Hepatic stellate cell (primary cell): ENCODE measurements at regions not wholly inside any gene's neighbourhood (a gene's known extent, or its start where the extent isn't known, plus 50 kb on each side); places are given as distances from the start of the nearest gene placed in this dataset.

Experiments used
- DNase-seq: peaks from one replicate; pipeline ENCODE4 v3.0.0; 2011; ENCODE audit warnings: low spot score

DNA sequence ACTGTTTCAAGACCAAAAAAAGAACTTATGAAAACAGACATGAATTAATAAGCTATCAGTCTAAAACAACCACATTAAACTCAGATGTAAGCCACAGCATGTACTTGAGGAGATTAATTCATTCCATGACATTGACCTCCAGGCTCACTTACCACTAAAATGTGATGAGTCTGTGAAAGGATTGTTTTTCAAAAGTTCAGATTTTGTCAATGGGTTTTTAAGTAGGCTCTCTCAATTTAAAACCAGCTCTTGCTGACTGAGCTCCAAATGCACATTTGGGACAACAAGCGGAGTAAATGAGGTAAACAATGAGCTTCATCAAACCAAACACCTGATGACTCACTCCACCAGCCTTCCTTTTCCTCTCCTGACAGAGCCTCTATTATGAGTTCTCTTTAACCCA lies 197.0 kb downstream of the SIM1 start:
- DNase-seq, result peak; percentile 4

DNA sequence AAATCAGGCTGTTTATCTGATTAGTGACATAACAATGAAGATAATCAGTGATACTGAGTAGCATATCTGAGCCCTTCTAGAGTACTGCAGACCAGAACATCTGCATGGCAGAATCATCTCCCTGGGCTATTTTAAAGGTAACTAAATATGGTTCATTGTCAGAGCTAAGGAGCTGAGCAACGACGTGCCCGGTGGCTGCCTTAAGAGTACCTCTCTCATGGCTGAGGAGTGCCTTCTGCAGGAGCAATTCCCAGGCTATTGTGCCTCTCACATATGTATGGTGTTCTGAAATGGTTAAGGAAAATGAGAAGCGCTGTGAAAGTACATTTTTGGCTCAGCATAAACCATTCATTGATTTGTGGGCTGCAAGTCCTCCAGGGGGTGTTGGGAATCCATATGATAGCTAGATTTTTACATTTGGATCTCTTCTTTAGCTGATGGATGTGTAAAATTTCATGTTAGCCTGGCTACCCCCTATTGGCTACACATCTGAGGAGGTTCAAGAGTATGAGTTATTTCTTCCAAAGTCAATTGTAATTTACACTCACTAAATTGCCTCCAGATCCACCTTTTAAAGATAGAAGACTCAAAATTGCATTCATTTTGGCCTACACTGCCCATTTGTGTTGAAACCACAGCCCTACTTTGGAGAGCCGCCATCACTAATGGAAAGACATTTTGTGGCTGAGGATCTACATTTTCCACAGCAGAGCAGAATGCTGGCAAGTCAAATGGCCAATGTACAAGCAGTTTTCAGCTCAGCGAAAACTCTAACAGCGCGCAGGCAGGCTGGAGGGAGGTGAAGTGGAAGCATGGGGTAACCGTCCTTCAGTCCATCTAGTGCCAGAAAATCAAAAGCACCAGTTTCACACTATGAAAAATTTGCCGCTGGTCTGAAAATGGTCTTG lies 198.0 kb downstream of the SIM1 start:
- no peak for DNase-seq

DNA sequence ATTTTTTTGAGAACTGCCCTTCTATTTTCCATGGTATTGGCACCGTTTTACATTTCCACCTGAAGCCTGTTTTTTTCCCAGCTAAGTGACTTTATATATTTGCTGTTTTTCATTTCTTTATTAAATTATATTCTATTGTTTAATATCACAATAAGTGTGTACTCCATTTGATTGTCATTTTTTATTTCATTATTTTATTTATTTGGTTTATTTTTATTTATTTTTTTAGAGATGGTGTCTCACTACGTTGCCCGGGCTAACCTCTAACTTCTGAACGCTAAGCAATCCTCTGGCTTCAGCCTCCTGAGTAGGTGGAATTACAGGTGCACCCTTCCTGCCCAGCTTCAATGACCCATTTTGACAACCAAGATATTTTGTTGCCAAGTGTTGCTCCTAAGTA lies 202.6 kb downstream of the SIM1 start:
- DNase-seq, result no peak

DNA sequence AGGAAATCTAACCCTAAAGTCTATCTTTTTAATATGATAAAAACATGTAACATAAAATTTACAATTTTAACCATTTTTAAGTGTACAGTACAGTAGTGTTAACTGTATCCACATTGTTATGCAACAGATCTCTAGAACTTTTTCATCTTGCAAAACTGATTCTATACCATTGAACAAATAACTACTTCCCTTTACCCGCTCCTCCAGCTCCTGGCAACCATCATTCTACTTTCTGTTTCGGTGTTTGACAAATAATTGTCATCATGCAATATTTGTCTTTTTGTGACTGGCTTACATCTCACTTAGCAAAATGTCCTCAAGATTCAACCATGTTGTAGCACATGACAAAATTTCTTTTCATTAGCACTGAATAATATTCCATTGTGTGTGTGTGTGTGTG lies 203.2 kb downstream of the SIM1 start:
- no peak for DNase-seq

DNA sequence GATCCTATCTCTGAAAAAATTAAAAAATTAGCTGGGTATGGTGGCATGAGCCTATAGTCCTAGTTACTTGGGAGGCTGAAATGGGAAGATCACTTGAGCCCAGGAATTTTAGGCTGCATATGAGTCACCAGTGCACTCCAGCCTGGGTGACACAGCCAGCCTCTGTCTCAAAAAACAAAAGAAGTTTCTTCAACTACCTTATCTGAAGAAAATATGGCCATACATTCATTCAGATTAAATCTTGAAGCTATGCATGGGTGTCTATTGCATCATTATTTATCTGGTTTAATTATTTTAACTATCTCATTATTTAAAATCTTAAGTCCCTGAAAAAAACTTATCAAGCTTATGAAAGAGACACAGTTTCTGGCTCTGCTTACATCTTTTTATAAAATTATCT lies 204.1 kb downstream of the SIM1 start:
- no peak for DNase-seq

DNA sequence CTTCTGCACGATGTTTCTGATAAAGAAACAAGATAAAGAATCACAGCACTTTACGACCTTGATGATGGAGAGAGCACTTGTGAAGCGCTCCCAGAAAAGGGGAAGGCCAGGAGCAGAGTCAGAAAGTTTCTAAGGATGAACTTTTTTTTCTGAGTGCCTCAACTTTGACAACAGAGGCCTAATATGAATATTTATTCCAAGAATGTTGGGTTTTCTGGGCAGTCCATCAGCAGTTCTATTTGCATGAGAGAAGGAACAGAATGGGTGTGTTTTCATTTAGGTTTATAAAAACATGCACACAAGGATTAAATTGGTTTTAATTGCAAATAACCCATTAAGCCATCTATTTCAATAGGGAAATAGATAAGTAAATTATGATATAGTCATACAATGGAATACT lies 204.9 kb downstream of the SIM1 start:
- no peak for DNase-seq

DNA sequence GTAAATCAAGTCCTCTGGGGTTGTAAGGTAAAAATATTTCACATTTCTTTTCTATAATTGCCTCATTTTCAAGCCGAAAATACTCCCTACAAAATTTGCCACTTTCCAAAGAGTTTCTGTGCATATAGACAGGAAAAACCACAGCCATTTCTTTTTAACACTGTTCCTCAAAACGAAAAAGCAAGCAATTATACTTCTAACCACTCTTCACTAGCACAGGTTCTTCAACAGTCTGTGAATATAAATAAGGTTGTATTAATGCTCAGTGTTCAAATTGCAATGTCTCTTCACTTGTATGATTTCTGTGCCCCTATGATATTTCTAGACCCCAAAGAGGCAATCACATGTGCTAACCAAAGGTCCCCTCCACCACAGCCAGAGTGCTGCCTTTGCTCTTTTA lies 206.0 kb downstream of the SIM1 start:
- no peak for DNase-seq

DNA sequence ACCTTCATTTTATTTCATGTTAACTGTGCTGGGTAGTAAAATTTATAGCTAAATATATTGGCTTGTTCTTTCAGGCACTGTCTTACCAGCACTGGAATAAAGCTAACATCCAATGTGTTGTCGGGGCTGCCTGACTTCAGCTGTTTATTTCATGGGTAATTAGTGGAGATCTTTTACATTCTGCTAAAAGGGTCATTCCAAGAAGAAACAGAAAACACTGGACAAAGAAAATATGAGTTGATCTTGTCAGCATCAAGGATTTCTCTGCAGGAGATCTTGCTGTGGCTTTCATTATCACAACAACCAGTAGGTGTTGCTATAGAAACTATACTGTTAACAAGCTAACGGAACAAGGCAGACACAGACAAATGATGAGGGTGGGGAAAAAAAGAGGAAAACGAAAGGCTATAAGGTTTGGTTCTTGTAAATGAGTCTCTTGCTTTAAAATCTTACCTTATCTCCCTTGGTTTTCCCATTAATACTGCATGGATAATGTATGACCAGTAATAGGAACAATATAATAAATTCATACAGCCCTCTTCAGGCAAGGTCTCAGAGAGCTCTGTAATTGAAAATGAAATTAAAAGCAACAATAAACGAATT lies 206.8 kb downstream of the SIM1 start:
- peak; percentile 7 for DNase-seq

DNA sequence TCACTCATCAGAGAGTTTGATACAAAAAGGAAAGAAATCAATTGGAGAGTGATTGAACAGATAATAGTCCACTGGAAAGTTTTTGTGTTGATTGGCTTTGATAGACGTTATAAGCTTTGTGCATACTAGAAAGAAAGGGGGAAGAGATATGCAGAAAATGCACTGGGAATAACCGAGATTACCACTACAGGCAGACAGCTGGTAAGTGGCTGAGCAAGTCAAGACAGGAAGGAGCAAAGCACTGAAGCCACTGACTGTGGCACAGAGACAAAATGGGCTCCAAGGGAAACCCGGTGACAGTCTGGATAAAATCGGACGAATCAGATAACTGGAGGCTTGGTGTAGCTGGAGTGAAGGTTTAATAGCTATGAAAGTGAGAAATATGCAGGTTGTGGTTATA lies 209.0 kb downstream of the SIM1 start:
- no peak for DNase-seq

DNA sequence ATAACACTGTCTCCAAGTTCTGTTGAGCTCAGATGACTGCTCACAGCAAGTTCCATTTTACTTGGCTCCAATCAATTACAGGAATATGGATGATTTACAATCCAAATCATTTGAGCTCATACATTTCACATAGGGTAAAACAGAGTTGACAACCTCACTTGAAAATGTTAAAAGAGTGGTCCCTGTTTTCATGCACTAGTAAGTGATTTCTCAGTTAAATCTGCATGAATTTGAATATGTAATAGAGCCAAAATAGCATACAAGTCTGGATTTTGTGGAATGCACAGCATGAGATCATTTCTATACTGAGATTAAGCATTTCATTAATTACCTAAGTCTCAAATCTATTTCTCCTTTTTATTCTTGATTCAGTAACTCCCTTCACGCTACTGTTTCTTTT lies 217.6 kb downstream of the SIM1 start:
- no peak for DNase-seq

DNA sequence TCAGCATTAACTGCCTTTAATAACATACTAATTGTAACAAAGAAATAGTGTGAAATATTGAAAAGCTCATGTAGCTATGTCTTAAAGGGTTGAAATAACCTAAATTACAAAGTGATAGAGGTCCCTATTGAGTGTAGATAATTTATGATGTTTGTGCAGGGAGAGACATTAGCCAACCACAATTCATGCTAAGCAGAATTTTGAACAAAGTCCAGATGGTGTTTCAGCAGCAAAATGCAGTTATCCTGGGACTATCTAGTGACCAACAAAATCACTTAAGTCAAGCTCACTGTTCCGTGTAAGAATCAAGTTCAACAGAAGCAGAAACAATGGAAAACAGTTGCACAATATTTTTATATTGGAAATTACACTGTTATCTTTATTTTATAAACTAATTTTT lies 218.5 kb downstream of the SIM1 start:
- DNase-seq, result no peak

DNA sequence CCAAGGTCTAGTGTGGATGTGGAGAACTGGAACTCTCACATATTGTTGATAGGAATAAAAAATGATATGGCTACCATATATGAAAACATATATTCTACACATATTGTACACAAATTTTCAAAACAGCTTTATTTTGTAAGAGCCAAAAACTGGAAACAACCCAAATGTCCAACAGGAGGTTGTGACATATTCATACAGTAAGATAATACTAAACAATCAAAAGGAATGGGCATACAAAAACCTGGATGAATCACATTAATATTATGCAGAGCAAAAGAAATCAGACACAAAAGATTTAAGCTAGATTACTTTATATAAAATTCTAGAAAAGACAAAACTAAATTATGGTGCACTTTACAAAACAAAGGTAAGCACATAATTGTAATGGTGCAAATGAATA lies 223.9 kb downstream of the SIM1 start:
- no peak for DNase-seq

DNA sequence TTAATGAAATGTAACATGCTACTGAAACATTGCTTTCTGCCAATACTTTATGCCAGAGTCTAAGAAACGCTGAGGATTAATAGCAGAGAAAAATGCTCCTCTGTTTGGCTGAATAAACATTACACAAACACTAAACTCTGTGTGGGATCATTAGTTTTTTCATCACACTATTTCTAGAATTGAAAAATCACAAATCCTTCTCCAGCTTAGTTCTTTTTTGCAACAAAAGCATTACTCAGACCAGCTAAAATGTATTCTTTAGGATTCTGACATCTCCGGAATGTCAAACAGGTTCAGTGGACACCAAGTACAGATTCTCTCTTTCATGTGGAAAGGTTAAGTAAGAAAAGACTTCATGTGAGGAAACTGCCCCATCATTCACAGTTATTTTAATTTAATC lies 226.9 kb downstream of the SIM1 start:
- no peak for DNase-seq

DNA sequence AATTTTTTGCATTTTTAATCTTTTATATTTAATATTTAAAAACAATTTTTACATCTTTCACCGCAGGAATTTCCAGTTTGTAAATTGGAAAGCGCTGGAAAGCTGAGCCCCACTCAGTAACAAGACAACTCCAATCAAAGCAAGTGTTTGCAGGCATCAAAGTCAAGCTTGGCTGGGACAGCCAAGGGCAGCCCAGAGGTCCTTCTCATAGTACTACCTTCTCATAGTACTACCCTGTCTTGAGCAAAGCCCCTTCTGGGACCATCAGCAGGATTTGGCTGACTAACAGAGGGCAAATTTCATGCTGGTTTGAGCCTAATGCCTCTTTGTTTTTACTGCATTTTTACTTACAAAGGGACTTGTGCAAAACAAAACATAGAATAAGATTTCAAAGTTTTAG lies 228.3 kb downstream of the SIM1 start:
- DNase-seq, result no peak

DNA sequence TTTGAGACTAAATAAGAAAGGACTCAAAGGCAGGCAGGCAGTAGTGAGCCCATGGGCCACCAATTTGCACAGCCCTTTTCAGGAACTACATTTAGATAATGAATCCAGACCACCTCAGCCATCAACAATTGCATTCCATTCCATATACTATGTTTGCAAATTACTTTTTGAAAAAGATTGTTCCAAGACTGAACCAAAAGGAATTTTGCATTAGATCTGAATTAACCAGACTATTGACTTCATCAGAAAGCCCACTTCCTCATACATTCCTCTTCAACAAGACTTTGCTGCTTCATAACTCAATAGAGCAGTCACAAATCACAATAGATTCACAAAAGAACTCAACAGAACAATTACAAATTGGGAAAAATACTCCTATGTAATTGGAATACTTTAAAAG lies 229.1 kb downstream of the SIM1 start:
- no peak for DNase-seq

DNA sequence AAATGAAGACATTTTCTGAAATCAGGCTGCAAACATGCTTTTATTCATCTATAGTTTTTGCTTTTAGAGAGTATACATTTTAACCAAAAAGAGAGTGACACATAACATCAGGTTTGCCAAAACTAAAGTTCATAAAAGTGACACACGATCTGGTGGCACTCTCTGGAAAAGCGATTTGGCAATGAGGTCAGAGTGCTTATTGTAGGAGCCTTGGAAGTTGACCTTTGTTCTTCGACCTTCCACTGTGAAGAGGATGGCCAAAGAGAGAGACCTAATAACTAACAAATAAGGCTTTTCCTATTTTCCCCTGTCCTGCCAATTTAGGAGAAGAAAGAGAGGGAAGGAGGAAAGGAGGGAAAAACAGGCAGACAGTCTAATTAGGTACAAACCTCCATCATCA lies 230.1 kb downstream of the SIM1 start:
- DNase-seq, result no peak

DNA sequence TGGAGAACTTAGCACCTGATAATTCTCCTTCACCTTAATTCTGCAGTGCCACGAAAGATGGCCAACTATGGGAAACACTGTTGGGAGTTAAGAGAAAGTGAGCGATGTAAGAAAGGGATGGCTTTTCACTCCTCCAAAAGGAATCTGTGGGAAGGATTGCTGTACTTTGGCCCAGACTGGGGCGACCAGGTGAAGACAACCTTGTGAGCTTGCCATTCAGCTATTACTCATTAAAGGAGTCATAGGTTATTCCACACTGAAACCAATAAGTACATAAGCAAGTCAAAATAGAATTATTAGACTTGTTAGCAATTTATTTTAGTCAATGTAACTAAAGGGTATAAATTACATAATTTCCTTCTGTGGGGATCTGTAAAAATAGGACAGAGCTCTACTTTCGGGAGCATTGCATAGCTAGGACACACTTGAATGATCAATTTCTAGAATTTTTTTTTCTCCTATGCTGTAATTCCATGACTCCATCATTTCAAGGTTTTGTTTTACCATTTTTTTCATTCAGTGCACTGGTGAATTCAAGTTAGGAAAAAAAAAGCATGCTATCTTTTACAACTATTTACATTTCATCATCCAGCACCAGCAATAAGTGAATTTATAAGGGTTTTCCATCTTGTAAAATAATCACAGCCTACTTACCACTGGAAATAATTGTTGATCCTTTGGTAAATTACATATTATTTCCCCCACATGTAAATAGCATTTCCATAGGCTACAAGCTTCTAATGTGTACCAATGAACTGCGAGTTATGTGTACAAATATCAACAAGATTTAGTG lies 231.7 kb downstream of the SIM1 start:
- DNase-seq, result no peak

DNA sequence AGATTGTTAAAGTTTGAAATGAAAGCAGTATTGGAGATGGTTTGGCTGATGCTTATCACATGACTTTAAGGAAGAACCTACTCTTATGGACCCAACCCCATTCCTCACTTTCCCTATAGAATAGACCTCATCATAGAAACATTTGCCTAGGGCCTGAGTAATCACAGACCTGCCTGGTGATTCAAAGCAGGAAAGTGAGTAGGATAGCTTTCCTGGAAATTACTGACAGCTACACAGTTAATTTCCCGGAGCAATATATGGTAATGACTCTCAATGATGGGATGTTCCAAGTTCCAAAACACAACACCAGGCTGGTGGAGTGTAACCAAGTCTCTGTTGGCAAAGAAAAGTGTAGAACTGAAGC lies 233.8 kb downstream of the SIM1 start:
- DNase-seq, result no peak

DNA sequence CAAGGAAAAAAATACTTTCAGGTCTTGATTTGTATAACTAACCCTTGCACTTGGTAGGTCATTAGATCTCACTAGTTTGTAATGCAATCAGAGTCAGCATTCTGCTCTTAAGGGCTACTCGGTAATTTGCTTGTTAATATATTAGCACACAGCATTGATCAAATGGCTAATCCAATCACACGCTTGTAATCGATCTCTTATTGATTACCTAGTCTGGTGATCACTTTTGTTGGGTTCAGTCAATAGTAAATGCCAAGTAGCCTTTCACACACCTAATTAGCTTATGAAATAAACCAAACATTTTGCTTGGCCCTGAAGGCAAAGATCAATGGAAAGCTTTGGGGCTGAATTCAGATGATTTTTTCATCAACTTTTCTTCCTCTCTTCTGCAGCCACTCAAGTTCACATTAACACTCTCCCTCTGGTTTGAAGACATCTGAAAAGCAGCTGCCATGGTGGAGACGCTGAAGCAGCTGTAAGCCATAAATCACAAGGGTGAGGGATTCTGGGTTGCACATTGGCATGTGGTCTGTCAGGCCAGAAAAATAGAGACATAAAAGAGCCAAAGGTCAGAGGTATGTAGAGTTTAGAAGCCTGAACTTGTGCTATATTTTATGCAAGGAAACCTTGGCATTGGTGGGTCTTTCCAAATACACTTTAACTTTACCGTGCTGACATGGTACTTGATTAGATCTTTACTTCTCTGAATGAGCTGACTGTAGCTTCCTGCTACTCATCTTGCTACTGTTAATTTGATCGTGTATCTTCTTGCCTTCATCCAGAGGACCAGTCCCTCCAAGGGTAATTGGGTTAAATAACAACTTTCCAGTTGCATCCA lies 234.4 kb downstream of the SIM1 start:
- no peak for DNase-seq

DNA sequence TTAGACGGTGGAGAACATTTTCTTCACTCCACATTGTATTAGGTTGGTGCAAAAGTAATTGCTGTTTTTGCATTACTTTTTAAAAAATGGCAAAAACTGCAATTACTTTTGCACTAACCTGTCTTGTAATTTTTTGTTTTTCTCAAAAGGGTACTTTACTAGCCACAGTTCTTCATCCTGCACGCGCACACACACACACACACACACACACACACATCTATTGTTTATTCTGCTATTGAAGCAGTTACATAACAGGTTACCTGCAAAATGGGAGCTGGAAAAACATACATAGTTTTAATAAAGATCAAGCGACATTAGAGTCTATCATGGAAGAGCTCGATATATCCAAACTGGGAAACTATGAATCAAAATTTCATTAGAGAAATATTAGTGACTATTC lies 235.2 kb downstream of the SIM1 start:
- no peak for DNase-seq

DNA sequence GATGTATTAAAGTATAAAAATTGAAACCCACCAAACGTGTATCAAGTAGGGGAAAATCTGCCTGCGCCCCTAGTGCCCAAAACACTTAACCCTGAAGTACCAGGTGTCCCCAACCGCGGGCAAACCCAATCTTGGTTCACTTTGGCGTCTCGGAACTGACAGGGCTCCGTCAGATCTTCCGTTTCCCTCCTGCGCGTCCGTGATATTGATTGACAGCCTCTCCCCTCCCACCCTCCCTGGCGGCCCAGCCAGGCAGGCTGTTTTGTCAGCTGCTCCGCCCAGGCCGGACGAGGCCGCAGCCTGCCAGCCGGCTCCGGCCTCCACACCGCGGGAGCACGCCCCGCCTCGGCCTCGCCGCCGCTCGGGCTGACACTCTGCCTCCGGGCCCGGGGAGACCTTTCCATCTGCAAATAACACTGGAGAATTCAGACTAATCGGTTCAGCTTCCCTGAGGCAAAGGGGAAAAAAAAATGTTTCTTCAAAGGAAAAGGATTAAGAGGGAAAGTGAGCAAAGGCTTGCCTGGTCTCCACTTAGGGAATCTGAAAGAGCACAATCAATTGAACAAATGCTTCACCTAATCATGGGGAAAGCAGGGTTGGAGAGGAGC lies 234.9 kb upstream of the MCHR2 start:
- peak; percentile 46 for DNase-seq

DNA sequence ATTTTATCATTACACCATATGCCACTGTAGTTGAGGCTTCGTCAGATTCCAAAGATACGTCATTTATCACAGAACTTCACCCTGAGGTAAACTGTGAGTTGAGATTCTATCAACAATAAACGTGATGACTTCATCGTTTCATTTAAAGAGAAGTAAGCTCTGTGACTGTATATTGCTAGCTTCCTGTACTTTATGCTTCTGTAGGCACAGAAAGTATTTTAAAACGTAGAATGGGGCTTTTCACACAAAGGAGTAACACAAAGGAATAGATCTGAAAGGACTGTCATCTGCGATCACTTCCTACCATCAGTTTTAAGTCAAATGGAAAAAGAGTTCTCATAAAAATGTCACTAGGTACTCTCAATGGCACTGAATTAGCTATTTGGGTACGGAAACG lies 234.4 kb upstream of the MCHR2 start:
- no peak for DNase-seq
